HG03460 (cell line): ENCODE measurements at regions not wholly inside any gene's neighbourhood (a gene's known extent, or its start where the extent isn't known, plus 50 kb on each side); places are given as distances from the start of the nearest gene placed in this dataset.

Experiments
- ATAC-seq: cut with Tn5 transposase; IDR thresholded peaks from one replicate; pipeline ENCODE4 v1.9.1; 2021; ENCODE audit not compliant: unreplicated experiment

DNA sequence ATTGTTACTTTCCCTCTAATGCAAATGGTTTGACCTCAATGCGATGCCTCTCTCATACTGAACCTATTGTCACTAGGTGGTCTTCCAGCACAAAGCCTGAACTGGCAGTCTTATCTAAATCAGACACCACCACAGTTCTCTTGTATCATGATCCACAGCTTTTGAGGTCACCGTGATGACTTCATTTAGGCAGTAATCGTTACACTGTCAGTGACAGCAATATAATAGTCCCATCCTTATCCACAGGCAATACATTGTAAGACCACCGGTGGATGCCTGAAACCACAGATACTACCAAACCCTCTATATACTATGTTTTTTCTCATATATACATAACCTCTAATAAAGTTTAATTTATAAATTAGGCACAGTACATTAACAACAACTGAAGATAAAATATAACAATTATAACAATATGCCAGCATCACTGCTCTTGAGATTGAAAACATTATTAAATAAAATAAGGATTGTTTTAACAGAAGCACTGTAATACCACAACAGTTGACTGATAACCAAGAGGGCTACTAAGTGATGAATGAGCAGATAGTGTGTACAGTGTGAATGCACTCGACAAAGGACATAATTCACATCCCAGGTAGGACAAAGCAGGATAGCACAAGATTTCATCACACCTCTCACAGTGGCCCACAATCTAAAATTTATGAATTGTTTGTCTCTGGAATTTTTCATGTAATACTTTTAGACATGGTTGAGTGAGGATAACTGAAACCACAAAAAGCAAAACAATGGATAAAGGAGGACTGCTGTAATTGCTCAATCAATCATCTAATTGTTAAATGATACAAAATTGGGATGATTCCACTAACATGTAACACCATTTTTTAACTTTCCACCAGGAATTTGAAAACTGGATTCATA lies 419.4 kb downstream of the CENPC start:
- no peak for ATAC-seq

DNA sequence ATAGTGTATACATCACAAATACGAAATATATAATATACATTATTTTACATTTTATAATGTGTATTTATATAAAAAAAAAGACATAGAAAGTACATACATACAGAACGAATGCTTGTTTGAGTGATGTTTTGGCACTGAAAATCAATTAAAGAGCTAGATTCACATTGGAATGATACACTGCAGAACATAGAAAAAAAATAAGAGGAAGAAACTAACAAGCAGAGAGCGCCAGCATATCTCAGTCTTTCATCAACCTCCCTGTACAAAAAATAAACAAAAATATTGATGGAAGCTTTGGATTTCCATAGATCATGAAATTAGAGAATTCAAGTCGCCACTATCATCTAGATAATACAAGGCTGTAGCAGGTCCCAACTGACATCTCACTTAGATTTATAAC lies 420.6 kb downstream of the CENPC start:
- no peak for ATAC-seq

DNA sequence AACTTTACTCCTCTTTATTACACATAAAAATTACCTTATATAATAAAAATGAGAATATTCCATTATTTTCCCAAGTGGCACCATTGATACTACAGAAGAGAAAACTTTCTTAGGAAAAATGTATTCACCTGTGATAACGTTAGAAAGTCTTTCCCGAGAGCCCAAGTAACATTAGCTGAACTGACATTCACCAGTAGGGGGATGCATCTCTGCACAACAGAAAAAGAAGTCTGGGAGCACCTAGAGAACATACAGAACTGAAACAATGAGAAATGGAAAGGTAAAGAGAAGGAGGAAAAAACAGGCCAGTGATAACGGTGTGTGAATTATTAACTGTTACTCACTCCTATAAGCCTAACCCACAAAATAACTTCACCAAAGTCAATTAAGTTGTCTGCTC lies 423.3 kb downstream of the CENPC start:
- ATAC-seq: no peak

DNA sequence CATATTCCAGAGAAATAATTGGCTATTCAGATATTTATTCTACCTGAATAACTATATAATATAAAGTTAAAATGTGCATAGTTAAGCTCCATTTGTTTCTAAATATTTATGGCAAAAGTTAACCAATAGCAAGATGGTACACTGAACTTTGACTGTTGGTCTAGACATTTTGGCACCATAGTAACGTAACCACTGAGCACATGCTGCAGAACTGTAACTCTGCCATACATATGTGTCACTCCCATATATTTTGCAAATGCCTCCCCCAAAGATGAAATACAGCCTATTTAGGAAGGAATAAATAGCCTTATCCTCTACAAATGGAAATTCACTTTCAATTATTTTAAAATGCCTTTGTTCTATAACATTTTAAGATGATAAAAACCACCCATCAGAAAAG lies 424.9 kb downstream of the CENPC start:
- ATAC-seq: no peak

DNA sequence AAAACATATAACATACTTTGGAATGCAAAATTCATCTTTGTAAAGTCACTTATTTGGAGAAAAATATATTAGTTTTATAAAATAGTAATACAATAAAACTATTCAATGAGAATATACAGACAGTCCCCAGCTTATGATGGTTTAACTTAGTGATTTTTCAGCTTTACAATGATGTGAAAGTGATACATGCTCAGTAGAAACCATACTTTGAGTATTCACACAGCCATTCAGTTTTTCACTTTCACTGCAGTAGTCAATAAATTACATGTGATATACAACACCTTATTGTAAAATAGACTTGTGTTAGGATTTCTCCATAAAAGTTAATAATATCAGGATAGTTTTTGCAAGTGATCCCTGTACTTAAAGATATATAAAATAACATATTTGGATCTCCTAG lies 436.0 kb downstream of the CENPC start:
- no peak for ATAC-seq

DNA sequence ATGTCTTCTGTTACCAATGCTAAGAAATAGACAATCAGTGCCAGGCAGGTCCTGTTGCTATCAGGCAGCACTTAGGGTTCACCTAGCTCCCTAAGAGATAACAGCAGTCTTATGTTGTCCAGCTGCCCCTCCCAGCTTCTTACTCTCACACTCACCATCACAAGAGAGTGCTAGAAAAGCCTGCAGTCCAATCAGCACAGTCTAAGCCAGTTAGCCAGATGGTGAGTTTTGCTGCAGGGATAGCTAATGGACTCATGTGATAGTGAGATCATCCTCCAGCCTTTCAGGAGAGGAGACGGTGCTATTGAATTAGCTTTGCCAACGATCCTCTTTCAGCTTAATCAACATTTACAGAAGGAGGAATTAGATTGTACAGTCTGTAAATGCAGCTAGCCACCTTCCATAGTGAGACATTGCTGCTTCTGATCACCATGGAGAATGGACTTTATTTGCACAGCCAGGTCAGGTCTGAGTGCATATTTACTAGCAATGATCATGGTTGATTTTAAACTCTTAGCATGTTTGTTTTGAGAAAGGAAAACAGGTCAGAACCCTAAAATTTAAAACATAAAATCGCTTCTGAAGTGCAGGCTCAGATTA lies 438.3 kb downstream of the CENPC start:
- no peak for ATAC-seq

DNA sequence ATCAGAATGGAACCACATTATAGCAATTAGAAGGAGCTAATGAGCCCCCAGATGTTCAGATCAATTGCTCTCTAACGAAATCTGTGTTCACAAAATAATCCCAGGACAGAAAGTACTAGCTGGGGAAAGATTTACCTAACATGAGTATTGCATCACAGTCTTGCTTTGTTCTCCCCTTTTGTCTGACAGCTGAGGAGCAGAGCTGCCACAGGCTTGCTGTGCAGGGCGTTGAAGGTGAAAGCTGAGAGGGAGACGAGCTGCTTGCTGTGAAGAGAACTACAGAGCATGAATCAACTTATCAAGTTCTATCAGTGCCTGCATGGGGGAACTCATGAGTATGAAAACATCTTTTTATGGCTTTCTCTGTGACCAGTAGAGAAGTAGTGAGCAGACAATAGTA lies 441.2 kb downstream of the CENPC start:
- ATAC-seq: no peak

DNA sequence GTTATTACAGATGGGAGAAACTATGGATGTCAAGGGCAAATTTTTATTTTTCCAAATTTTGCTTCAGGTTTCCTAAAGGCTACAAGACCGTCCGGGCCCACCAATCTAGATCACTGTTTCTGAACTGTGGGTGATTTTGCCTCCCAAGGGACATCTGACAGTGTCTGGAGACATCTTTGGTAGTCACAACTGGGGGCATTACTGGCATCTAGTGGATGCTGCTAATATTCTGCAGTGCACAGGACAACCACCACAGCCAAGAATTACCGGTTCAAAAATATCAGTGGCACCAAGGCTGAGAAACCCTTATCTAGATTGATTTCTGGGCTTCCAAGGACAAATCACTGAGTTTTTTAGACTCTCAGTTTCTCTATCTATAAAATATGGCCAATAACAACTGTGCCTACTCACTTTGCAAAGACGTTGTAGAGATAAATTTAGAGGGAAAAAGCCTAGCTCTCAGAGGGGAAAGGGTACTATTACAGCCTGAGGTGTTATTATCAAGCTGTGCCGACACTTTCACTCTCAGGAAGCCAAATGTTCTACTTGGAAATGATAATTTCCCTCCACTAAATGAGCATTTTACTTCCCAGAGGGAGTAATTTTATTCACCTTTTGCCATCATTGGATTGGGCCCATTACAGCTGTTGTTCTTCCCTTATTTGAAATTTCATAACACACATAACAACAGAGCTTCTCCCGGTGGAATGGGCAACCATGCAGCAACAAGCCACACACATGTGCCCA lies 442.1 kb downstream of the CENPC start:
- no peak for ATAC-seq

DNA sequence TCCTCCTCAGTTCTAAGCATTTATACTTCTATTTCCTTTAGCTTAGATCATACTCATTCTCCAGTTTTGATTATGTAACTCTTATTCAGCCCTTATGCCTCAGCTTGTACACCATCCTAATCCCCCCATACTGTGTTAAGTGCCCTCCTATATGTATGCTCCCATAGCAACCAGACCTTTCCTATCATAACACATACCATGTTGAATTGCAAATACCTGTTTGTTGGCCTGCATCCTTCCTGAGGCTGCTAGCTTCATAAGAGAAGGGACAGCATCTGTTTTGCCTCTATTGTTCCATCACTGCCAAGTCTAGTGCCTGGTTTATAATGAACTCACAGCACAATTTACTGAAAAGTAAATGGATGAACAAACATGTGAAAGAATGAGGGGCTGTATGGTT lies 443.7 kb downstream of the CENPC start:
- no peak for ATAC-seq

DNA sequence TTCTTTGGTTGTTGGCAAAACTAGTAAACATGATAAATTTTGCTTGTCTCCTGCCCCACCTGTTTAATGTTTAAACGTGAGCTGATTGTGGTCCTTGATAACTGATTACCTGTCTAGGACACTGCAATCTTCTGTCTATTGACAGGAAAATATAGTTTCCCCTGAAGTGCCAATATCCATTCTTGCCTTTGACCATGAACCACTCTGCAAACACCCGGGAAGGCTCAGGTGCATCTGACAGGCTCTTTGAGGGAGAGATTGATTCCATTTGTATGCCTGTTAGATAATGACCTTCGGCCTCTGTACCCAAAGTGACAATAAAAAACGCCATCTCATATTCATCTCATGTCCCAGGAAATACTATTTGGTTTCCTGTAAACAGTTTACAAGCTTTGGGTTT lies 453.0 kb downstream of the CENPC start:
- no peak for ATAC-seq

DNA sequence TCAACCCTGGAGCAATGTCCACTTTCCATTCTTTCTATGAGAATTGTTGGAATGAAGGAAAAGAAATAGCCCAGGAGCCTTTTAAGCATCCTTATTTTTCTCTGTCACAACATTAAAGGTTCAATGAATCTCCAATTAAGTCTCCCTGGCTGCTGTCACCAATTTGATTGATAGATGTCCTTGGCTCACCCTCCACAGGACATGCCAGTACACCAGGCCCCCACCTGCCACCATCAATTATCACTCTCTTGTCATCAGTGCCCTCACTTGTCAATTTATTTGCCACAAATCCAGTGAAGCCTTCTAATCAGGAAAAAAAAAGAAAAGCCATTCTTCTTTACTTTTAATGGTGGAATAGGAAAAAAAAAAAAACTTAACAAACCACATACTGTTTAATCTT lies 453.6 kb downstream of the CENPC start:
- no peak for ATAC-seq

DNA sequence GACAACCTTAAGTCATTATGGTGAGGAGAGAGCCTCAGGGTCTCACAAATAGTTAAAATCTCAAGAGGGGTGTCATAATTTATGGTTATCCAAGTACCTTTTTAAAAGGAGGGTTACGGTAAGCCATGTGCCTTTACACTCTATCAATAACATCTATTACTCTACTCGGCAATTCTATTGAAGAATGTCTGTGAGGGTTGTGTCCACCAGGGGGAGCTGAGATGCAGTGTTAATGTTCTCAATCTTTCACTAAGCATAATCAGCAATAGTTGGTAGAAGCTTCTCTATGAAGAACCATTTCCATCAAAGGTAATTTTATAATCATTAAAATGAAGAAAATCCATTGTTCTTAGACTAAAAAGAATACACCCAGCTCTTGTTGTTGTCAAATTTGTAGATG lies 457.4 kb downstream of the CENPC start:
- ATAC-seq: peak; percentile 79

DNA sequence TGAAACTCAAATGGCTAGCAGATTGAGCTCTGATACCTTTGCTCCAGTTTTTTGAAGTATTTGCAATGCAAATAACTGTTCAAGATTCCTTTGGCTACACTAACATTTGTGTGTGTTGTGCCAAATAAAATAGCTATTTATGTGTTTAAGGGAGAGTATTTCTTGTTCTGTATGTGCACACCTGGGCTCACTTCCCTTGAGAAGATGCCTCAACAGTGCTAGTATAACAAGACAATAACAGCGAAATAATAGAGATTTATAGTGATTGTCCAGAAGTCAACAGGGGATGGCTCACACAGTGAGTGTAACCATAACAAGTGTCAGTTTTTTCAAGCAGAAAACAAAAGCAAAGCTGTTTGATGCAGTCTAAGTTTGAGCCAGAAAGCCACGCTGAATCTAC lies 460.5 kb downstream of the CENPC start:
- ATAC-seq: no peak

DNA sequence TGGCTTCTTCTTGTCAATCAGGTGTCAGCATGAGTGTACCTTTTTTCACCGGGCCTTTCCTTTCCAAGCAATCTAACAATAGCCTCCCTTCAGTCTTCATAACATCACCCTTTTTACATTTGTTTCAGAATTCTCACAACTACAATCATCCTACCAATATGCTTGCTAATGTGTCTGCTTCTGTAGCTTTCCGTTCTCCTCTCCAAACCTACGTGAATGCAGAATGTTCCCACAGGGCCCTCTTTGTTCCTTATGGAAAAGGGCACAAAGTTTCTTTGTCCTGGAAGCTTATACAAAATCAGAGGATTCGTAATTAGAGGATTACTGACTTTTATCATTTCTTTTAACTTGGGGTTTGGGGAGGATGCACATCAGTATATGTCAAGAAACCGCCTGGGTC lies 461.8 kb downstream of the CENPC start:
- ATAC-seq: no peak

DNA sequence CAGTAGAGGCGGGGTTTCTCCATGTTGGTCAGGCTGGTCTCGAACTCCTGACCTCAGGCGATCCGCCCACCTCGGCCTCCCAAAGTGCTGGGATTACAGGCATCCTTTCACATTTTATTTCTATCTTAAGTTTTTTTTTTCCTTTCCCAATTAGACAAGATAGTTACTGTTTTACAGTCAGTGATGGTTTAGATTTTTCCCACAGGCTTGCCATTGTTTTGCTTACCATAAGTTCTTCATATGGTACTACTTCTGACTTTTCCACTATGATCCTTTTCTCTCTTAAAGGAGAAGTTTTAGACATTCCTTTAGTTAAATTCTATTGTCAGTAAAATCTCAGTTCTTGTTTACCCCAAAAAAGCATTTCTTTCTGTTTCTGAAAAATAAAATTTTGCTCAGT lies 462.6 kb downstream of the CENPC start:
- no peak for ATAC-seq

DNA sequence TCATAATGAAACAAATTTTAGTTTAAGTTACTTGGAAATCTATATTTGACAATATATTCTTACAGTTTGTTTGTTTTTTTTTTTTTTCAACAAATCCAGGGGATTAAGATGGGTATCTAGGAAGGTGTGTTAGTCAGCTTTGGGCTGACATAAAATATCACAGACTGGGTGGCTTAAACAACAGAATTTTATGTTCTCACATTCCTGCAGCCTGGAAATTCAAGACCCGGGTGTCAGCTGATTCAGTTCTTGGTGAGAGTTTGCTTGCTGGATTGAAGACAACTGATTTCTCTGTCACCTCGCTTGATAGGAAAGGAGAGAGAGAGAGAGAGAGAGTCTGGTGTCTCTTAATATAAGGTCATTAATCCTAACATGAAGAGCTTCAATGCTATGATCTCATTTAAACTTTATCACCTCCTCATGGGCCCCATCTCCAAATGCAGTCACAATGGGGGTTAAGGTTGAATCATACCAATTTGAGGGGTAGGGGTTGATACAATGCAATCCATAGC lies 465.2 kb downstream of the CENPC start:
- ATAC-seq: no peak

DNA sequence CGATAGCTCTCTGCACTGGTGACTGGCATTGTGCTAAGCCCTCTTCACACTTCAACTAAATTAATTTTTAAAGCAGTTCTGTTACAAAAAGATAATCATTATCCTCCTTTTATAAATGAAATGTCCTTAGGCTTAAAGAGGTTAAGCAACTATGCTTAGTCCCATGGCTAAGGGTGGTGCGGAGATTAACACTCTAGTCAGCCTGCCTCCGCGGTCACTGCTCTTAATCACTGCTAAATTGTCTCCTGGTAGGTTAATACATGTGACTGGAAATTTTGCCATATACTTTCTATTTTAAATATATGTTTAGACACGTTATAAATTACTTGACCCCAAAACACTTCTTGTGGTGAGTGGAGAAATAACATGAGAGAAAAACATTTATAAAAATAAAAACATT lies 473.7 kb downstream of the CENPC start:
- ATAC-seq: no peak

DNA sequence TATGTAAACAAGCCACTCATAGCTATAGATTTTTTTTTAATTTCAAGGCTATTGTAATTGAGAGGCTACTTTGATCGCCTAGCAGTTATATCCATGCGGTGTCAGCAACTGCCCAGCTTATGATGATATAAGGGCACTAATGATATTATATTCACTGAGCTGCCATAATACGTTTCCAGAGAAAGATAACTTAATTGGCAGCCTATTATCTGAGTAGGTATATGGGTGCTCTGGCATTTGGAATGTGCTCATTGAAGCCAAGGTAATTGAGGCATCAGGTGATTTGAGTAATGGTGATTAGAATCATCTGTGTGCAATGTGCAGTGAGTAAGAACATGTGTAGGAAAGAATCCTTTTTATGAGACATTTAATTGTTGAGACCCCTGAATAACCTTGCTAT lies 490.0 kb downstream of the CENPC start:
- no peak for ATAC-seq

DNA sequence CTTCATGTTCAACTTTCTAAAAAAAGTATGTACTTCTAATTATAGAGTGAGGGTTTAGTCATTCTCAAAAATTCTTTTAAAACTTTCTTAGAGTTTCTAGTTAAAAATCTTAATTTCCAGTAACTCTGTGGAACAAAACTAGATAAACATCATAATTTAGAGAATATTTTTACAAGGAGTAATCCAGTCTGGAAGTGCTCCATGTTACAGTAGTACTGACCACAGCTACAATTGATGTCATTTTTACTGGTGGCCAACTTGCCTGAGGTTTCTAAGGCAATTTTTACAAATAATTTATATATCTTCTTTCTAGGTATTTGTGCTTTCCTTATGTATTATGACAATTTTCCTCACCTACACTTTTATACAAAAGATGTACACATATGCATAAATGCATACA lies 490.4 kb downstream of the CENPC start:
- no peak for ATAC-seq

DNA sequence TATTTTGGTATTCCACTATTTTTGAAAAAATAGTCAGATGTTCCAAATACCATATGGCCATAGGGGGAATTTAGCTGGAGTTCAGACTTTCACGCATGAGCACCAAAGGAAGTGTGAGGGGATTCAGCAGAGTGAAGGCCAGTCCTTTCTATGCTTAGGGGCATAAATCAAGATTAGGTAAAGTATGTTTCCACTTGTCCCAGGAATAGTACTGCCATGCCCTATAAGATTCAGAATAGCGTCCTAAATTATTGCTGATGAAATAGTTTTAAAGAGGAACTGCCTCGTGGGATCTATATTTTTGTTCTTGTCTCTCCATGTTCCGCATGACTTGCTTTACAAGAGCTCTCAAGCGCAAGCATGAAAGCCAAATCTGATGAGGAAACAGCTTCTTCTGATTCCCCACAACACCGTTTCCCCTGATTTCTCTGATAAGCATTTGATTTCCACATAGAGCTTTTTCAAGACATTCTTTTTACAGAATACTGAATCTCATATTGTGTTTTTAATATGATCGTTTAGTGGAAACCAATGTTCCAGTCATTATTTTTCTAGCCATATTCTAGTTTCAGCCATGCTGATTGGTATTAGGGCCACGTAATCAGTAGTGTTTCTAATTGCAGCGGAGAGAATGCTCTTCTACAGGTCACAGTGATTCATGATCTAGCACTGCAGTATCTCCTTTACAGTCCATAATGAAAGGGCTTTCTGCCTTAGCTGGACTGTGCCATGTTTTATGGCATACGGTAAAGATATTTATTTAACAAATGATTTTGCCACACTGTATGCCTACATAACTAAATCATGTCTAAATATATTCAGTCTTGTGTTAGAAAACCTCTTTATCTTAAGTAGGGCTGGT lies 492.3 kb downstream of the CENPC start:
- no peak for ATAC-seq
